GM23248 (cell line): ENCODE measurements at regions not wholly inside any gene's neighbourhood (a gene's known extent, or its start where the extent isn't known, plus 50 kb on each side); places are given as distances from the start of the nearest gene placed in this dataset.

Source experiments
- EZH2 ChIP-seq: fragments of 200-600 bp; sonication (generic); IDR thresholded peaks from 2 replicates; pipeline ENCODE4 v1.6.1; 2018; ENCODE audit warnings: antibody characterized with exemption, mild to moderate bottlenecking; ENCODE audit not compliant: insufficient read depth, poor library complexity, severe bottlenecking
- EZH2phosphoT487 ChIP-seq: fragments of 200-600 bp; sonication (generic); IDR thresholded peaks from 2 replicates; pipeline ENCODE4 v1.6.1; 2018; ENCODE audit warnings: antibody characterized with exemption, moderate library complexity, mild to moderate bottlenecking, low read depth; ENCODE audit not compliant: insufficient read depth

GRCh38 chr22:27571463-27572277, 229.9 kb downstream of the MN1 start:
- TF ChIP-seq EZH2 (no peak), EZH2phosphoT487 (no peak)
